Parathyroid adenoma (tissue), 2 donors: ENCODE measurements at regions not wholly inside any gene's neighbourhood (a gene's known extent, or its start where the extent isn't known, plus 50 kb on each side); places are given as distances from the start of the nearest gene placed in this dataset.

Source experiments
- H2AFZ ChIP-seq: fragments of 300-600 bp; sonication (generic); one replicate; pipeline ENCODE4 v1.7.0; 2017; ENCODE audit warnings: antibody characterized with exemption, mild to moderate bottlenecking
- H3K27ac ChIP-seq: fragments of 300-600 bp; sonication (generic); one replicate; pipeline ENCODE4 v1.7.0; 2017
- H3K27me3 ChIP-seq: fragments of 300-600 bp; sonication (generic); one replicate; pipeline ENCODE4 v1.7.0; 2017; ENCODE audit warnings: low read length; ENCODE audit not compliant: control insufficient read depth, insufficient read depth
- H3K36me3 ChIP-seq: fragments of 300-600 bp; sonication (generic); one replicate; pipeline ENCODE4 v1.7.0; 2017; ENCODE audit warnings: low read length; ENCODE audit not compliant: control insufficient read depth, insufficient read depth
- H3K4me1 ChIP-seq: fragments of 300-600 bp; sonication (generic); one replicate; pipeline ENCODE4 v1.7.0; 2017; ENCODE audit warnings: control low read depth
- H3K4me2 ChIP-seq: fragments of 300-600 bp; sonication (generic); one replicate; pipeline ENCODE4 v1.7.0; 2017; ENCODE audit warnings: low read length
- H3K4me3 ChIP-seq: fragments of 300-600 bp; sonication (generic); one replicate; pipeline ENCODE4 v1.7.0; 2017; ENCODE audit warnings: low read depth, low read length
- H3K79me2 ChIP-seq: fragments of 300-600 bp; sonication (generic); one replicate; pipeline ENCODE4 v1.7.0; 2017; ENCODE audit warnings: control low read depth
- H3K9ac ChIP-seq: fragments of 300-600 bp; sonication (generic); one replicate; pipeline ENCODE4 v1.7.0; 2017; ENCODE audit warnings: mild to moderate bottlenecking
- H3K9me3 ChIP-seq: fragments of 300-600 bp; sonication (generic); one replicate; pipeline ENCODE4 v1.7.0; 2017; ENCODE audit warnings: low read length; ENCODE audit not compliant: control insufficient read depth
- TF ChIP-seq, protein P1 (sequence below): fragments of 300-600 bp; sonication (generic); IDR thresholded peaks from one replicate; pipeline ENCODE4 v1.7.0; 2017; ENCODE audit warnings: antibody characterized with exemption, mild to moderate bottlenecking
- donor health status: primary hyperparathyroidism.

DNA sequence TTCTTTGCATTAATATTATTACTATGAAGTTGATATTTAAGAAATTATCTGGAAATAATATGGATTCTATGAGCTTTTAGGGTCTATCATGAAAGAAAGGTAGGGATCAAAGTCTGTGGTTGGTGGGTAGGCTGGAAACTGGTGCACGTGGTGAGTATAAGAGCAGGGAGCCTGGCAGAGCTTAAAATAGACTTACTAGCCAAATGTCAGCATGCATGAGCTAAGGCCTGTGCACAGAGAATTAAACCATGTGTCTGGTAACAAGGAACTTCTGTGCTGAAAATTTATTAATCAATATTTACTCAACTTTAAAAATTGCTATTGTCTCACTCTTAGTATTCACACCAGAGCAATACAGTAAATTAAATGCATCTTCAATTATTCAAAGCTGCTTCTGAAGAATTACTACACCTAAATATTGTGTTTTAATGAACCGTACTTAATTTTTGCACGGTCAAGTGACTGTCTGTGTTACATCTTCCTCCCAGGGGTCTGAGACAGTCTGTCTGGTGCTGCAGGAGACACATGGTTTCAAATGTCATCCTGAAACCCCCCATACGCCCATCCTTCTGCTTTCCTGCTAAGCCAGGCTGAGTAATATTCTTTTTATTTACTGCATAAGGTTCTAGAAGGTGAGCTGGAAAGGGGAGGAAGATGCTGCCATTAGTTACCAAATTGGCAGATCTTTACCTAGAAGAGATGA lies 161.0 kb upstream of the NLRP1 start:
- no peaks in the 10 kb centered on the region for H3K27me3 ChIP-seq
- H3K4me3 ChIP-seq: no peak overlapping the region
- H3K9ac ChIP-seq: no peak overlapping the region
- no peaks in the 10 kb centered on the region for H3K79me2 ChIP-seq
- no peaks in the 10 kb centered on the region for H3K9me3 ChIP-seq
- H3K4me2 ChIP-seq: no peak overlapping the region
- no peak overlapping the region for H3K27ac ChIP-seq
- H3K36me3 ChIP-seq: no peaks in the 10 kb centered on the region
- H2AFZ ChIP-seq: no peak overlapping the region
- H3K4me1 ChIP-seq: no peaks in the 10 kb centered on the region
- TF ChIP-seq, protein P1, sequence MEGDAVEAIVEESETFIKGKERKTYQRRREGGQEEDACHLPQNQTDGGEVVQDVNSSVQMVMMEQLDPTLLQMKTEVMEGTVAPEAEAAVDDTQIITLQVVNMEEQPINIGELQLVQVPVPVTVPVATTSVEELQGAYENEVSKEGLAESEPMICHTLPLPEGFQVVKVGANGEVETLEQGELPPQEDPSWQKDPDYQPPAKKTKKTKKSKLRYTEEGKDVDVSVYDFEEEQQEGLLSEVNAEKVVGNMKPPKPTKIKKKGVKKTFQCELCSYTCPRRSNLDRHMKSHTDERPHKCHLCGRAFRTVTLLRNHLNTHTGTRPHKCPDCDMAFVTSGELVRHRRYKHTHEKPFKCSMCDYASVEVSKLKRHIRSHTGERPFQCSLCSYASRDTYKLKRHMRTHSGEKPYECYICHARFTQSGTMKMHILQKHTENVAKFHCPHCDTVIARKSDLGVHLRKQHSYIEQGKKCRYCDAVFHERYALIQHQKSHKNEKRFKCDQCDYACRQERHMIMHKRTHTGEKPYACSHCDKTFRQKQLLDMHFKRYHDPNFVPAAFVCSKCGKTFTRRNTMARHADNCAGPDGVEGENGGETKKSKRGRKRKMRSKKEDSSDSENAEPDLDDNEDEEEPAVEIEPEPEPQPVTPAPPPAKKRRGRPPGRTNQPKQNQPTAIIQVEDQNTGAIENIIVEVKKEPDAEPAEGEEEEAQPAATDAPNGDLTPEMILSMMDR: no peak

DNA sequence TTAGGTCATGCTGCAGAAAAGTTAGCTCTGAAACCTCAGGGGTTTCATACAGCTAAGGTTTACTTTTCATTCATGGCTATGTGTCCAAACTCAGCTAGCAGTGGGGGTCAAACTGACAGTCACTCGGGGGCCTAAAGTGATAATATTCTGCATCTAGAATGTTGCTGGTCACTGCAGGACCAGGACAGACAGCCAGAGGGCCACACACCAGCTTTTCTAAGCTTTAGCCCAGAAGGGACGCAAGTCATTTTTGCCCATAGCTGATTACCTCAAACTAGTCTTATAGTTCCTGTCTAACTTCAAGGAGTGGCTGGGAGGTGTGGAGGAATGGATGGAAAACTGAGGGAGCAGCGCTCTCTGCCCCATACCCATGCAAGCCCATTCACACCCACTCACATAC lies 163.0 kb upstream of the NLRP1 start:
- H3K4me3 ChIP-seq: no peak overlapping the region
- H3K27ac ChIP-seq: no peak overlapping the region
- H3K27me3 ChIP-seq: no peaks in the 10 kb centered on the region
- no peak overlapping the region for H3K9ac ChIP-seq
- no peak overlapping the region for H3K4me2 ChIP-seq
- H3K4me1 ChIP-seq: no peaks in the 10 kb centered on the region
- TF ChIP-seq, protein P1: no peak
- no peak overlapping the region for H2AFZ ChIP-seq
- H3K79me2 ChIP-seq: no peaks in the 10 kb centered on the region
- no peaks in the 10 kb centered on the region for H3K9me3 ChIP-seq
- no peaks in the 10 kb centered on the region for H3K36me3 ChIP-seq

DNA sequence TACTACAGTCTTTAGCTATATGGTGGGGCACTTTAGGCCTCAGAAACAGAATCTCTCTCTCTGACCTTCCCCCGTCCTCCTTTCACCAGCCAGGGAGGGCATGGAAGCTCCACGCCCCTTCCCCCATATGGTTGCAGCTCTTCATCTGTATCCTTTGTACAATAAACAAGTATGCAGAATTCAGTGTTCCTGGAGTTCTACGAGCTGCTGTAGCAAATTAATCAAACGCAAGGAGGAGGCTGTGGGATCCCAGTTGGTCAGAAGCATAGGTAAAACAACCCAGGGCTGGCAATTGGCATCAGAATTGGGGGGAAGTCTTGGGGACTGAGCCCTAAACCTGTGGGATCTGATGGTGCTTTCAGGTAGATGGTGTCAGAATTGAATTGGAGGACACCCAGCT lies 163.7 kb upstream of the NLRP1 start:
- no peaks in the 10 kb centered on the region for H3K79me2 ChIP-seq
- no peak overlapping the region for H2AFZ ChIP-seq
- no peaks in the 10 kb centered on the region for H3K27me3 ChIP-seq
- no peaks in the 10 kb centered on the region for H3K4me1 ChIP-seq
- no peak overlapping the region for H3K9ac ChIP-seq
- H3K27ac ChIP-seq: no peak overlapping the region
- no peaks in the 10 kb centered on the region for H3K36me3 ChIP-seq
- H3K4me3 ChIP-seq: no peak overlapping the region
- TF ChIP-seq, protein P1: no peak
- no peaks in the 10 kb centered on the region for H3K9me3 ChIP-seq
- no peak overlapping the region for H3K4me2 ChIP-seq

DNA sequence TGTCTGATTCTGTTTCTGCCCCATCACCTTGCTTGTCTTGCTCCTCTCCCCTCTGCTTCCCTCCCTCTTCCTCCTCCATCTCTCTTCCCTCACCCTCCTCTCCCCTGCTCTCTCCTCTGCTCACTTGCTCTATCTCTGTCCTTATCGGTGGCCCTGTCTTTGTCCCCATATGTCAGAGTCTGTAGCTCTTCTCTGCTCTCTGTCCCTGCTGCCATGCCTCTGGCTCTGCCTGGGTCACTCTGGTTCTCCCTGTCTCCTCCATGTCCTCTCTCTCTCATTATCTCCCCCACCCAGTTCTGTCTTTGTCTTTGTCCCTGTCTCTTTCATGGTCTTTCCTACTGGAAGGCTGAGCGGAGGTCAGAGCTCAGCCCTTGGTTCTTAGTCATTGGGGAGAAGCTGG lies 169.1 kb upstream of the NLRP1 start:
- H3K4me3 ChIP-seq: no peak overlapping the region
- H2AFZ ChIP-seq: no peak overlapping the region
- TF ChIP-seq, protein P1: no peak
- no peak overlapping the region for H3K4me2 ChIP-seq
- H3K36me3 ChIP-seq: no peaks in the 10 kb centered on the region
- no peak overlapping the region for H3K9ac ChIP-seq
- H3K9me3 ChIP-seq: no peaks in the 10 kb centered on the region
- no peak overlapping the region for H3K27ac ChIP-seq
- no peaks in the 10 kb centered on the region for H3K27me3 ChIP-seq
- H3K4me1 ChIP-seq: no peaks in the 10 kb centered on the region
- H3K79me2 ChIP-seq: no peaks in the 10 kb centered on the region

- Histone ChIP-seq H3K9me3 (no peaks in the 10 kb centered on the region), H3K9ac (no peak overlapping the region), H3K4me1 (no peaks in the 10 kb centered on the region), H3K4me3 (no peak overlapping the region), H3K36me3 (no peaks in the 10 kb centered on the region), H3K27me3 (no peaks in the 10 kb centered on the region), H2AFZ (no peak overlapping the region), H3K4me2 (no peak overlapping the region), H3K27ac (no peak overlapping the region), H3K79me2 (no peaks in the 10 kb centered on the region)
- TF ChIP-seq, protein P1: no peak
These were observed 173.1 kb upstream of the NLRP1 start for GRCh38 chr17:5757314-5757907.
